ENCODE measurements at regions not wholly inside any gene's neighbourhood (a gene's known extent, or its start where the extent isn't known, plus 50 kb on each side); places are given as distances from the start of the nearest gene placed in this dataset.

GRCh38 chr1:168424281-168424680 is 119.5 kb downstream of the XCL2 start:
- Histone ChIP-seq H4K20me1 (ENCODE audit: insufficient read depth, low read length) (no peaks in the 10 kb centered on the region), H2AFZ (replicated peaks; ENCODE audit: low read length, poor library complexity) (no peak overlapping the region), H3K36me3 (ENCODE audit: control insufficient read depth, insufficient read depth, low read length) (no peaks in the 10 kb centered on the region), H4K8ac (ENCODE audit: low read depth in 2 of 2, low read length in 2 of 2) (no peak overlapping the region), H3K4ac (ENCODE audit: low read depth, low read length) (no peak overlapping the region), H3K27me3 (ENCODE audit: control insufficient read depth, insufficient read depth, low read length) (no peaks in the 10 kb centered on the region), H3K4me2 (ENCODE audit: low read depth, low read length) (no peak overlapping the region), H3K4me1 (ENCODE audit: control insufficient read depth, insufficient read depth, low read length) (no peaks in the 10 kb centered on the region), H3K9ac (ENCODE audit: low read depth, low read length) (no peak overlapping the region), H2AK5ac (ENCODE audit: low read depth, low read length) (no peak overlapping the region), H3K9me3 (ENCODE audit: control insufficient read depth, insufficient read depth, low read length) (no peaks in the 10 kb centered on the region), H4K91ac (ENCODE audit: insufficient read depth, low read depth, low read length) (no peak overlapping the region), H3K56ac (ENCODE audit: extremely low read depth, insufficient read depth, low read length) (no peak overlapping the region), H3K14ac (replicated peaks; ENCODE audit: low read depth, low read length) (no peak overlapping the region), H3K23ac (ENCODE audit: low read depth, low read length) (no peak overlapping the region), H3K27ac (ENCODE audit: insufficient read depth, low read length) (no peak overlapping the region), H3K79me1 (ENCODE audit: low read depth in 1 of 2, low read length in 2 of 2) (no peaks in the 10 kb centered on the region), H2AK9ac (replicated peaks; ENCODE audit: low read depth, low read length, poor library complexity) (no peak overlapping the region), H3K4me3 (ENCODE audit: insufficient read depth, low read depth, low read length) (no peak overlapping the region), H2BK5ac (ENCODE audit: low read depth, low read length, poor library complexity, severe bottlenecking) (no peak overlapping the region), H4K5ac (ENCODE audit: low read depth, low read length) (no peak overlapping the region), H3K18ac (ENCODE audit: low read depth, low read length) (no peak overlapping the region), H2BK15ac (ENCODE audit: low read depth, low read length) (no peak overlapping the region), H3K9me1 (ENCODE audit: insufficient read depth, low read length) (no peaks in the 10 kb centered on the region), H2BK120ac (ENCODE audit: low read depth, low read length) (no peak overlapping the region), H2BK20ac (ENCODE audit: low read depth, low read length) (no peak overlapping the region)
- no TSS peak for BruUV-seq (replicated peaks)
- no CpG with 5 or more reads among the region's 2 CpGs for WGBS, 2 experiments (ENCODE audit: extremely low coverage in 2 of 2, insufficient read length in 1 of 2)
- intact Hi-C loops (cut with micrococcal nuclease): no loop called here
- CTCF ChIA-PET: no interaction called here
- POLR2A ChIA-PET (ENCODE audit: unreplicated experiment): no interaction called here
- ATAC-seq (ENCODE audit: low read depth) (no peak), DNase-seq (no peak)
- TF ChIP-seq CEBPB (IDR thresholded peaks at IDR 0.05; ENCODE audit: low read depth, low read length) (no peak), ELK1 (IDR thresholded peaks at IDR 0.05; ENCODE audit: borderline replicate concordance, low read depth, low read length) (no peak), MAFK (IDR thresholded peaks at IDR 0.05; ENCODE audit: low read depth, low read length) (no peak), RFX5 (IDR thresholded peaks at IDR 0.05; ENCODE audit: low read depth, low read length) (no peak), RAD21 (IDR thresholded peaks at IDR 0.05; ENCODE audit: low read length) (no peak), MAZ (IDR thresholded peaks at IDR 0.05; ENCODE audit: borderline replicate concordance, low read depth, low read length) (no peak), BHLHE40 (IDR thresholded peaks at IDR 0.05; ENCODE audit: low read depth, low read length) (no peak), USF2 (IDR thresholded peaks at IDR 0.05; ENCODE audit: low read depth, low read length) (no peak), CHD1 (IDR thresholded peaks at IDR 0.05; ENCODE audit: low read depth, low read length) (no peak), MXI1 (IDR thresholded peaks at IDR 0.05; ENCODE audit: borderline replicate concordance, low read depth, low read length) (no peak), RCOR1 (IDR thresholded peaks at IDR 0.05; ENCODE audit: insufficient replicate concordance, low read length) (no peak), FOS (IDR thresholded peaks at IDR 0.05; ENCODE audit: low read depth, low read length) (no peak), CTCF (conservative IDR thresholded peaks at IDR 0.05; ENCODE audit: low read depth, low read length) (no peak), POLR2A (IDR thresholded peaks at IDR 0.05; ENCODE audit: low read depth, low read length) (no peak), NFE2L2 (IDR thresholded peaks at IDR 0.05; ENCODE audit: low read depth, low read length) (no peak)
- dilution Hi-C loops (cut with HindIII; ENCODE audit: low sequenced_read_pairs, unreplicated experiment): no loop called here
- in situ Hi-C loops (cut with MboI; ENCODE audit: low sequenced_read_pairs): no loop called here
